ENCODE measurements at regions not wholly inside any gene's neighbourhood (a gene's known extent, or its start where the extent isn't known, plus 50 kb on each side); places are given as distances from the start of the nearest gene placed in this dataset.

GRCh38 chr9:38202336-38202938, 133.4 kb upstream of the SHB start:
- Histone ChIP-seq H3K4me3 (ENCODE audit: low read depth, low read length) (no peak overlapping the region), H3K79me2 (no peaks in the 10 kb centered on the region), H3K27me3 (ENCODE audit: control insufficient read depth, insufficient read depth, low read length) (no peaks in the 10 kb centered on the region), H3K4me2 (ENCODE audit: low read length) (no peak overlapping the region), H3K36me3 (ENCODE audit: control insufficient read depth, insufficient read depth, low read length) (no peaks in the 10 kb centered on the region), H3K9ac (no peak overlapping the region), H3K9me3 (ENCODE audit: control insufficient read depth, low read length) (no peaks in the 10 kb centered on the region), H3K27ac (no peak overlapping the region), H2AFZ (no peak overlapping the region), H3K4me1 (no peaks in the 10 kb centered on the region)
- no peak for TF ChIP-seq CTCF (IDR thresholded peaks at IDR 0.05)

GRCh38 chr9:38201844-38202243, 132.8 kb upstream of the SHB start:
- Histone ChIP-seq H3K9ac (no peak overlapping the region), H3K4me2 (ENCODE audit: low read length) (no peak overlapping the region), H3K27me3 (ENCODE audit: control insufficient read depth, insufficient read depth, low read length) (no peaks in the 10 kb centered on the region), H2AFZ (no peak overlapping the region), H3K36me3 (ENCODE audit: control insufficient read depth, insufficient read depth, low read length) (no peaks in the 10 kb centered on the region), H3K4me3 (ENCODE audit: low read depth, low read length) (no peak overlapping the region), H3K4me1 (no peaks in the 10 kb centered on the region), H3K9me3 (ENCODE audit: control insufficient read depth, low read length) (no peaks in the 10 kb centered on the region), H3K27ac (no peak overlapping the region), H3K79me2 (no peaks in the 10 kb centered on the region)
- TF ChIP-seq CTCF (IDR thresholded peaks at IDR 0.05), result no peak

- Histone ChIP-seq H3K4me2 (ENCODE audit: low read length) (no peak overlapping the region), H2AFZ (no peak overlapping the region), H3K9ac (no peak overlapping the region), H3K79me2 (no peaks in the 10 kb centered on the region), H3K4me1 (no peaks in the 10 kb centered on the region), H3K27me3 (ENCODE audit: control insufficient read depth, insufficient read depth, low read length) (no peaks in the 10 kb centered on the region), H3K4me3 (ENCODE audit: low read depth, low read length) (no peak overlapping the region), H3K27ac (no peak overlapping the region), H3K9me3 (ENCODE audit: control insufficient read depth, low read length) (no peaks in the 10 kb centered on the region), H3K36me3 (ENCODE audit: control insufficient read depth, insufficient read depth, low read length) (no peaks in the 10 kb centered on the region)
- no peak for TF ChIP-seq CTCF (IDR thresholded peaks at IDR 0.05)
Measured at GRCh38 chr9:38200431-38200830, 131.4 kb upstream of the SHB start.

- no peak overlapping the region for H3K9ac ChIP-seq
- H3K4me3 ChIP-seq (ENCODE audit: low read depth, low read length), result no peak overlapping the region
- no peaks in the 10 kb centered on the region for H3K4me1 ChIP-seq
- H3K27ac ChIP-seq, result no peak overlapping the region
- H3K79me2 ChIP-seq, result no peaks in the 10 kb centered on the region
- H3K36me3 ChIP-seq (ENCODE audit: control insufficient read depth, insufficient read depth, low read length), result no peaks in the 10 kb centered on the region
- no peak overlapping the region for H3K4me2 ChIP-seq (ENCODE audit: low read length)
- no peaks in the 10 kb centered on the region for H3K27me3 ChIP-seq (ENCODE audit: control insufficient read depth, insufficient read depth, low read length)
- no peak for TF ChIP-seq CTCF (IDR thresholded peaks at IDR 0.05)
- no peak overlapping the region for H2AFZ ChIP-seq
- no peaks in the 10 kb centered on the region for H3K9me3 ChIP-seq (ENCODE audit: control insufficient read depth, low read length)
Measured at GRCh38 chr9:38198140-38198539, 129.1 kb upstream of the SHB start.

GRCh38 chr9:38196714-38197113, 127.7 kb upstream of the SHB start:
- Histone ChIP-seq H3K4me1 (no peaks in the 10 kb centered on the region), H3K36me3 (ENCODE audit: control insufficient read depth, insufficient read depth, low read length) (no peaks in the 10 kb centered on the region), H3K4me2 (ENCODE audit: low read length) (no peak overlapping the region), H3K9ac (no peak overlapping the region), H3K27ac (no peak overlapping the region), H3K79me2 (no peaks in the 10 kb centered on the region), H3K9me3 (ENCODE audit: control insufficient read depth, low read length) (no peaks in the 10 kb centered on the region), H2AFZ (no peak overlapping the region), H3K4me3 (ENCODE audit: low read depth, low read length) (no peak overlapping the region), H3K27me3 (ENCODE audit: control insufficient read depth, insufficient read depth, low read length) (no peaks in the 10 kb centered on the region)
- TF ChIP-seq CTCF (IDR thresholded peaks at IDR 0.05), result no peak
